ENCODE measurements at regions not wholly inside any gene's neighbourhood (a gene's known extent, or its start where the extent isn't known, plus 50 kb on each side); places are given as distances from the start of the nearest gene placed in this dataset.

DNA sequence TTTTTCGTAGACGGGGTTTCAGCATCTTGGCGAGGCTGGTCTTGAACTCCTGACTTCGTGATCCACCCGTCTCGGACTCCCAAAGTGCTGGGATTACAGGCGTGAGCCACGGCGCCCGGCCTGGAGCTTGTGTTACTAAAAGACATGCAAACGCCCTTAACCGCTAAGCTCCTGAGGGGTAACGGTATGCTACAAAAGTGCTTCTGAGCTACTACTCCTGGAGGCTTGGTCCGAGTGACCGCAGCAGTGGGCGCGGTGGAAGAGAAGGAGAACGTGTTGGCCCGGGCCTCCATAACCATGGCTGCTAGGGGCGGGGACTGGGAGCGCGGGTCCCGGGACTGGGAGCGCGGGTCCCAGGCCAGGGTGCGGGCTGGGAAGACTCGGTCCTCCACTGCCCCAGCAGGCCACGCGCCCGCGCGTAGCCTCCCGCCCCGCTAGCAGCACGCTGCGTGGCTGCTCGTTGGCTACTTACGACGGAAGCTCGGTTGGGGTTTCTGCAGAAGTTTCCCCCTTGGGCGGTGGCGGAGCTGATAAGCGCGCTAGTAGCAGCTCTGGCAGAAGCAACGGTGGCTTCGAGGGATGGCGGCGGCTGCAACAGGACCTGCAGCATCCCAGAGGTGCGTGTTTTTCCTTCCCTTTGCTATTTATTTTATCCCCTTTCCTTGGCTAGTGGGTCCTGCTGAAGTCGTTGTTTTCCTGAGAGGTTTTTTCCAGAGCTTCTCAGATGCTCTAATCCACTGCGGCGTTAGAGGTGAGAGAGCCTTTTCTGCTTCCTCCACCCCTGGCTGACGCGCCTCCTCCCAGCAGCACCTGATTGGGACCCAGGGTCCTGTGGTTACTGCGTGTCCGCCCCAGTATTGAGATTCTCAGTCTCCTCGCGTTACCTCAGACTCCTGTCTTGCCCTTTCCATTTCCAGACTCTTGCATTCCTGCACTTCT is 69.2 kb upstream of the CCDC180 start (continued):
- TF ChIP-seq, protein P1, sequence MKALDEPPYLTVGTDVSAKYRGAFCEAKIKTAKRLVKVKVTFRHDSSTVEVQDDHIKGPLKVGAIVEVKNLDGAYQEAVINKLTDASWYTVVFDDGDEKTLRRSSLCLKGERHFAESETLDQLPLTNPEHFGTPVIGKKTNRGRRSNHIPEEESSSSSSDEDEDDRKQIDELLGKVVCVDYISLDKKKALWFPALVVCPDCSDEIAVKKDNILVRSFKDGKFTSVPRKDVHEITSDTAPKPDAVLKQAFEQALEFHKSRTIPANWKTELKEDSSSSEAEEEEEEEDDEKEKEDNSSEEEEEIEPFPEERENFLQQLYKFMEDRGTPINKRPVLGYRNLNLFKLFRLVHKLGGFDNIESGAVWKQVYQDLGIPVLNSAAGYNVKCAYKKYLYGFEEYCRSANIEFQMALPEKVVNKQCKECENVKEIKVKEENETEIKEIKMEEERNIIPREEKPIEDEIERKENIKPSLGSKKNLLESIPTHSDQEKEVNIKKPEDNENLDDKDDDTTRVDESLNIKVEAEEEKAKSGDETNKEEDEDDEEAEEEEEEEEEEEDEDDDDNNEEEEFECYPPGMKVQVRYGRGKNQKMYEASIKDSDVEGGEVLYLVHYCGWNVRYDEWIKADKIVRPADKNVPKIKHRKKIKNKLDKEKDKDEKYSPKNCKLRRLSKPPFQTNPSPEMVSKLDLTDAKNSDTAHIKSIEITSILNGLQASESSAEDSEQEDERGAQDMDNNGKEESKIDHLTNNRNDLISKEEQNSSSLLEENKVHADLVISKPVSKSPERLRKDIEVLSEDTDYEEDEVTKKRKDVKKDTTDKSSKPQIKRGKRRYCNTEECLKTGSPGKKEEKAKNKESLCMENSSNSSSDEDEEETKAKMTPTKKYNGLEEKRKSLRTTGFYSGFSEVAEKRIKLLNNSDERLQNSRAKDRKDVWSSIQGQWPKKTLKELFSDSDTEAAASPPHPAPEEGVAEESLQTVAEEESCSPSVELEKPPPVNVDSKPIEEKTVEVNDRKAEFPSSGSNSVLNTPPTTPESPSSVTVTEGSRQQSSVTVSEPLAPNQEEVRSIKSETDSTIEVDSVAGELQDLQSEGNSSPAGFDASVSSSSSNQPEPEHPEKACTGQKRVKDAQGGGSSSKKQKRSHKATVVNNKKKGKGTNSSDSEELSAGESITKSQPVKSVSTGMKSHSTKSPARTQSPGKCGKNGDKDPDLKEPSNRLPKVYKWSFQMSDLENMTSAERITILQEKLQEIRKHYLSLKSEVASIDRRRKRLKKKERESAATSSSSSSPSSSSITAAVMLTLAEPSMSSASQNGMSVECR (CRISPR knock-in tag; IDR thresholded peaks at IDR 0.05; ENCODE audit: borderline replicate concordance): peak; percentile 74; the same call in 1 of the 2 replicates
- TF ChIP-seq, protein P2, sequence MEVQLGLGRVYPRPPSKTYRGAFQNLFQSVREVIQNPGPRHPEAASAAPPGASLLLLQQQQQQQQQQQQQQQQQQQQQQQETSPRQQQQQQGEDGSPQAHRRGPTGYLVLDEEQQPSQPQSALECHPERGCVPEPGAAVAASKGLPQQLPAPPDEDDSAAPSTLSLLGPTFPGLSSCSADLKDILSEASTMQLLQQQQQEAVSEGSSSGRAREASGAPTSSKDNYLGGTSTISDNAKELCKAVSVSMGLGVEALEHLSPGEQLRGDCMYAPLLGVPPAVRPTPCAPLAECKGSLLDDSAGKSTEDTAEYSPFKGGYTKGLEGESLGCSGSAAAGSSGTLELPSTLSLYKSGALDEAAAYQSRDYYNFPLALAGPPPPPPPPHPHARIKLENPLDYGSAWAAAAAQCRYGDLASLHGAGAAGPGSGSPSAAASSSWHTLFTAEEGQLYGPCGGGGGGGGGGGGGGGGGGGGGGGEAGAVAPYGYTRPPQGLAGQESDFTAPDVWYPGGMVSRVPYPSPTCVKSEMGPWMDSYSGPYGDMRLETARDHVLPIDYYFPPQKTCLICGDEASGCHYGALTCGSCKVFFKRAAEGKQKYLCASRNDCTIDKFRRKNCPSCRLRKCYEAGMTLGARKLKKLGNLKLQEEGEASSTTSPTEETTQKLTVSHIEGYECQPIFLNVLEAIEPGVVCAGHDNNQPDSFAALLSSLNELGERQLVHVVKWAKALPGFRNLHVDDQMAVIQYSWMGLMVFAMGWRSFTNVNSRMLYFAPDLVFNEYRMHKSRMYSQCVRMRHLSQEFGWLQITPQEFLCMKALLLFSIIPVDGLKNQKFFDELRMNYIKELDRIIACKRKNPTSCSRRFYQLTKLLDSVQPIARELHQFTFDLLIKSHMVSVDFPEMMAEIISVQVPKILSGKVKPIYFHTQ (CRISPR knock-in tag; IDR thresholded peaks at IDR 0.05): no peak
- peak; percentile 50; the same call in 1 of the 2 replicates for TF ChIP-seq TEAD1 (CRISPR knock-in tag; IDR thresholded peaks at IDR 0.05)
- no peak for TF ChIP-seq ZNF396 (CRISPR knock-in tag; IDR thresholded peaks at IDR 0.05; ENCODE audit: borderline replicate concordance)
- TF ChIP-seq ESRRA (CRISPR knock-in tag; IDR thresholded peaks at IDR 0.05; ENCODE audit: borderline replicate concordance): no peak
- no peak for TF ChIP-seq OVOL2 (CRISPR knock-in tag; IDR thresholded peaks at IDR 0.05; ENCODE audit: borderline replicate concordance)
- TF ChIP-seq, protein P3, sequence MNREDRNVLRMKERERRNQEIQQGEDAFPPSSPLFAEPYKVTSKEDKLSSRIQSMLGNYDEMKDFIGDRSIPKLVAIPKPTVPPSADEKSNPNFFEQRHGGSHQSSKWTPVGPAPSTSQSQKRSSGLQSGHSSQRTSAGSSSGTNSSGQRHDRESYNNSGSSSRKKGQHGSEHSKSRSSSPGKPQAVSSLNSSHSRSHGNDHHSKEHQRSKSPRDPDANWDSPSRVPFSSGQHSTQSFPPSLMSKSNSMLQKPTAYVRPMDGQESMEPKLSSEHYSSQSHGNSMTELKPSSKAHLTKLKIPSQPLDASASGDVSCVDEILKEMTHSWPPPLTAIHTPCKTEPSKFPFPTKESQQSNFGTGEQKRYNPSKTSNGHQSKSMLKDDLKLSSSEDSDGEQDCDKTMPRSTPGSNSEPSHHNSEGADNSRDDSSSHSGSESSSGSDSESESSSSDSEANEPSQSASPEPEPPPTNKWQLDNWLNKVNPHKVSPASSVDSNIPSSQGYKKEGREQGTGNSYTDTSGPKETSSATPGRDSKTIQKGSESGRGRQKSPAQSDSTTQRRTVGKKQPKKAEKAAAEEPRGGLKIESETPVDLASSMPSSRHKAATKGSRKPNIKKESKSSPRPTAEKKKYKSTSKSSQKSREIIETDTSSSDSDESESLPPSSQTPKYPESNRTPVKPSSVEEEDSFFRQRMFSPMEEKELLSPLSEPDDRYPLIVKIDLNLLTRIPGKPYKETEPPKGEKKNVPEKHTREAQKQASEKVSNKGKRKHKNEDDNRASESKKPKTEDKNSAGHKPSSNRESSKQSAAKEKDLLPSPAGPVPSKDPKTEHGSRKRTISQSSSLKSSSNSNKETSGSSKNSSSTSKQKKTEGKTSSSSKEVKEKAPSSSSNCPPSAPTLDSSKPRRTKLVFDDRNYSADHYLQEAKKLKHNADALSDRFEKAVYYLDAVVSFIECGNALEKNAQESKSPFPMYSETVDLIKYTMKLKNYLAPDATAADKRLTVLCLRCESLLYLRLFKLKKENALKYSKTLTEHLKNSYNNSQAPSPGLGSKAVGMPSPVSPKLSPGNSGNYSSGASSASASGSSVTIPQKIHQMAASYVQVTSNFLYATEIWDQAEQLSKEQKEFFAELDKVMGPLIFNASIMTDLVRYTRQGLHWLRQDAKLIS (CRISPR knock-in tag; IDR thresholded peaks at IDR 0.05; ENCODE audit: borderline replicate concordance): 0 out of 2 replicates have a peak, but pooled peaks have one; percentile 77
- 0 out of 2 replicates have a peak, but pooled peaks have one; percentile 83 for TF ChIP-seq CREM (CRISPR knock-in tag; IDR thresholded peaks at IDR 0.05)
- TF ChIP-seq JUN (CRISPR knock-in tag; IDR thresholded peaks at IDR 0.05): peak; percentile 68; the same call in 1 of the 2 replicates
- no peak for TF ChIP-seq NR3C1 (CRISPR knock-in tag; conservative IDR thresholded peaks at IDR 0.05; ENCODE audit: low read depth)
- no peak for TF ChIP-seq CBFB (CRISPR knock-in tag; IDR thresholded peaks at IDR 0.05; ENCODE audit: low read depth)
- TF ChIP-seq ETV6 (CRISPR knock-in tag; IDR thresholded peaks at IDR 0.05): peak; percentile 55; the same call in 1 of the 2 replicates
- no peak for TF ChIP-seq GABPB1 (CRISPR knock-in tag; IDR thresholded peaks at IDR 0.05)

DNA sequence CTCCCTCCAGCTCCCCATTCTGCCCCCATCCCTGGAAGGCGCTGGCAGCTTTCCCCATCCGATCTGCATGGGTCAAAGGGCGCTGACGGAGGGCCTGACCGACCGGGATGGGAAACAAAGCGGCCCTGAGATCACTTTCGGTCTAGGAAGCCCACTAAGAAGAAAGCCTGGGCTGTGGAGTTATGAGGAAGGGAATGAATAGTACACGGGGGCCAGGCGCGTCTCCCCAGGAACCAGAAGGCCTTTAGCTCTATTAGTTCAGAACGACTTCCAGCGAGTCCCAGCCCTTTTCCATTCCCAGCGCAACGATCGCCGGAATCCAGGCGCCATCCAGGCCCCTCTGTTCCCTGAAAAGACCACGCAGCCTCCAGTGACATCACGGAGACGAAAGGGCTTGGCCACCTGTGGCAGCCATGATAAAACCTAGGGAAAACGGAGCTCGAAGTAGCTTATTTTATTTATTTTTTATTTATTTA is 70.1 kb upstream of the CCDC180 start:
- DNase-seq (ENCODE audit: low spot score) (peak; percentile 42), ATAC-seq (peak; percentile 22)
- no peaks in the 10 kb centered on the region for H3K27me3 Mint-ChIP-seq (ENCODE audit: low read depth)
- TF ChIP-seq RELA (CRISPR knock-in tag; IDR thresholded peaks at IDR 0.05; ENCODE audit: borderline replicate concordance) (no peak), FOXJ3 (CRISPR knock-in tag; IDR thresholded peaks at IDR 0.05; ENCODE audit: borderline replicate concordance) (no peak), ZNF671 (CRISPR knock-in tag; IDR thresholded peaks at IDR 0.05) (no peak)
- TF ChIP-seq, protein P4, sequence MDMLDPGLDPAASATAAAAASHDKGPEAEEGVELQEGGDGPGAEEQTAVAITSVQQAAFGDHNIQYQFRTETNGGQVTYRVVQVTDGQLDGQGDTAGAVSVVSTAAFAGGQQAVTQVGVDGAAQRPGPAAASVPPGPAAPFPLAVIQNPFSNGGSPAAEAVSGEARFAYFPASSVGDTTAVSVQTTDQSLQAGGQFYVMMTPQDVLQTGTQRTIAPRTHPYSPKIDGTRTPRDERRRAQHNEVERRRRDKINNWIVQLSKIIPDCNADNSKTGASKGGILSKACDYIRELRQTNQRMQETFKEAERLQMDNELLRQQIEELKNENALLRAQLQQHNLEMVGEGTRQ (CRISPR knock-in tag; IDR thresholded peaks at IDR 0.05): no peak
- TF ChIP-seq, protein P5, sequence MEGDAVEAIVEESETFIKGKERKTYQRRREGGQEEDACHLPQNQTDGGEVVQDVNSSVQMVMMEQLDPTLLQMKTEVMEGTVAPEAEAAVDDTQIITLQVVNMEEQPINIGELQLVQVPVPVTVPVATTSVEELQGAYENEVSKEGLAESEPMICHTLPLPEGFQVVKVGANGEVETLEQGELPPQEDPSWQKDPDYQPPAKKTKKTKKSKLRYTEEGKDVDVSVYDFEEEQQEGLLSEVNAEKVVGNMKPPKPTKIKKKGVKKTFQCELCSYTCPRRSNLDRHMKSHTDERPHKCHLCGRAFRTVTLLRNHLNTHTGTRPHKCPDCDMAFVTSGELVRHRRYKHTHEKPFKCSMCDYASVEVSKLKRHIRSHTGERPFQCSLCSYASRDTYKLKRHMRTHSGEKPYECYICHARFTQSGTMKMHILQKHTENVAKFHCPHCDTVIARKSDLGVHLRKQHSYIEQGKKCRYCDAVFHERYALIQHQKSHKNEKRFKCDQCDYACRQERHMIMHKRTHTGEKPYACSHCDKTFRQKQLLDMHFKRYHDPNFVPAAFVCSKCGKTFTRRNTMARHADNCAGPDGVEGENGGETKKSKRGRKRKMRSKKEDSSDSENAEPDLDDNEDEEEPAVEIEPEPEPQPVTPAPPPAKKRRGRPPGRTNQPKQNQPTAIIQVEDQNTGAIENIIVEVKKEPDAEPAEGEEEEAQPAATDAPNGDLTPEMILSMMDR (IDR thresholded peaks at IDR 0.05): no peak
- TF ChIP-seq, protein P6, sequence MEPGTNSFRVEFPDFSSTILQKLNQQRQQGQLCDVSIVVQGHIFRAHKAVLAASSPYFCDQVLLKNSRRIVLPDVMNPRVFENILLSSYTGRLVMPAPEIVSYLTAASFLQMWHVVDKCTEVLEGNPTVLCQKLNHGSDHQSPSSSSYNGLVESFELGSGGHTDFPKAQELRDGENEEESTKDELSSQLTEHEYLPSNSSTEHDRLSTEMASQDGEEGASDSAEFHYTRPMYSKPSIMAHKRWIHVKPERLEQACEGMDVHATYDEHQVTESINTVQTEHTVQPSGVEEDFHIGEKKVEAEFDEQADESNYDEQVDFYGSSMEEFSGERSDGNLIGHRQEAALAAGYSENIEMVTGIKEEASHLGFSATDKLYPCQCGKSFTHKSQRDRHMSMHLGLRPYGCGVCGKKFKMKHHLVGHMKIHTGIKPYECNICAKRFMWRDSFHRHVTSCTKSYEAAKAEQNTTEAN (CRISPR knock-in tag; IDR thresholded peaks at IDR 0.05): no peak

More for the DNA sequence above, 70.1 kb upstream of the CCDC180 start:
- ChIA-PET POLR2A (interaction anchor here (0.6 to 2.7 kb wide), 6 partner anchors 16 to 383 kb away, joined by 3 to 56 read pairs (median 4); partner anchors contain the start of gene ZNF782), CTCF (interaction anchor here (0.6 to 1.4 kb wide), 7 partner anchors 10 to 175 kb away, joined by 3 to 4 read pairs (median 3); partner anchors contain the start of genes CCDC180 and TDRD7)
- Mint-ChIP-seq H3K4me3 (peak overlapping the region; percentile 94), H3K36me3 (peaks cover 25% of the 10 kb centered on the region), H3K27ac (peak overlapping the region; percentile 98), H3K4me1 (peaks cover 26% of the 10 kb centered on the region), H3K9me3 (peaks cover 22% of the 10 kb centered on the region)

Data from WTC11 (cell line).